SK-N-MC (cell line): ENCODE measurements at regions not wholly inside any gene's neighbourhood (a gene's known extent, or its start where the extent isn't known, plus 50 kb on each side); places are given as distances from the start of the nearest gene placed in this dataset.

Experiments
- EZH2 ChIP-seq: fragments of 200-600 bp; sonication (generic); IDR thresholded peaks from one replicate; pipeline ENCODE4 v1.6.1; 2017; ENCODE audit warnings: antibody characterized with exemption
- FOXP2 ChIP-seq: optimal IDR thresholded peaks from 2 replicates; pipeline ENCODE3; 2011; ENCODE audit warnings: mild to moderate bottlenecking, moderate library complexity; ENCODE audit not compliant: insufficient read depth; ENCODE audit errors: extremely low read length, control extremely low read depth
- POLR2AphosphoS5 ChIP-seq: IDR thresholded peaks from 2 replicates; pipeline ENCODE4 v1.6.1; 2012; ENCODE audit warnings: mild to moderate bottlenecking, low read depth, low read length, borderline replicate concordance

DNA sequence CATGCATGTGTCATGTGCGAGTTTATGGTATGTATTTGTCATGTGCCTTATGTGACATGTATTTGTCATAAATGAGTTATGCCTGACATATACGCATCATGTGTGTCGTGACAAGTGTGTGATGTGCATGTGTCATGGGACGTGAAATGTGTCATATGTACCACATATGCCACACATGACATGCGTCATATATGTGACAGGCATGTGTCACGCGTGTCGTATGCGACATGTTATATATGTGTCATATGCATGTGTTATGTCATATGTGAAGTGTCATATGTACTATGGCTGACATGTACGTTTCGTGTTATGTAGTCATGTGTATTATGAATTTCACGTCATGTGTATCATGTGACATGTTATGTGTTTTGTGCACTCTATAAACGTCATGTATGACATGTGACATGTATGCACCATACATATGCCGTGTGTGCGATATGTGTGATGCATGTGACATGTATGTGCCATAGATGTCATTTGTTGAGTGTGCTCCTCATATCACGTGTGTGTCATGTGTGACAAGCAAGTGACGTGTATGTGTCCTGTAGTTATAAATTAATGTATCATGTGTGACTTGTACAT lies 2152.3 kb upstream of the PIK3C3 start:
- no peak for TF ChIP-seq EZH2
- TF ChIP-seq POLR2AphosphoS5, result no peak
- TF ChIP-seq FOXP2, result no peak
